Cardiac muscle cell (in vitro differentiated cells and primary cell): ENCODE measurements at regions not wholly inside any gene's neighbourhood (a gene's known extent, or its start where the extent isn't known, plus 50 kb on each side); places are given as distances from the start of the nearest gene placed in this dataset.
"Not testable (repeated sequence)": the region's sequence is repeated elsewhere in the genome, so short reads cannot be mapped to it uniquely, and the experiment has no call there.

Experiments
- DNase-seq, 2 donors: peaks; one replicate each; pipeline versions ENCODE4 v3.0.0 to v3.0.0-alpha.2; 2010 to 2017; ENCODE audit warnings: low read depth in 1 of 2, low spot score in 1 of 2
- H3K27ac ChIP-seq: fragments of 200-600 bp; sonication (generic); 2 replicates; pipeline ENCODE4 v1.5.1; 2016
- H3K27me3 ChIP-seq: fragments of 200-600 bp; sonication (generic); 2 replicates; pipeline ENCODE4 v1.6.0; 2016; ENCODE audit warnings: control low read depth
- H3K36me3 ChIP-seq: fragments of 200-600 bp; sonication (generic); 2 replicates; pipeline ENCODE4 v1.5.1; 2016; ENCODE audit warnings: control low read depth
- H3K4me1 ChIP-seq: fragments of 200-600 bp; sonication (generic); 2 replicates; pipeline ENCODE4 v1.8.1; 2017; ENCODE audit warnings: low read depth, mild to moderate bottlenecking, mixed run types
- H3K4me3 ChIP-seq: fragments of 200-600 bp; sonication (generic); 2 replicates; pipeline ENCODE4 v1.5.1; 2016; ENCODE audit warnings: mild to moderate bottlenecking
- H3K9me3 ChIP-seq: fragments of 200-600 bp; sonication (generic); 2 replicates; pipeline ENCODE4 v1.5.1; 2017; ENCODE audit warnings: low read depth, mild to moderate bottlenecking, control low read depth
- TF ChIP-seq, protein P1 (sequence below): IDR thresholded peaks from 2 replicates; pipeline ENCODE4 v1.5.1; 2012; ENCODE audit warnings: low read depth, mild to moderate bottlenecking, low read length

DNA sequence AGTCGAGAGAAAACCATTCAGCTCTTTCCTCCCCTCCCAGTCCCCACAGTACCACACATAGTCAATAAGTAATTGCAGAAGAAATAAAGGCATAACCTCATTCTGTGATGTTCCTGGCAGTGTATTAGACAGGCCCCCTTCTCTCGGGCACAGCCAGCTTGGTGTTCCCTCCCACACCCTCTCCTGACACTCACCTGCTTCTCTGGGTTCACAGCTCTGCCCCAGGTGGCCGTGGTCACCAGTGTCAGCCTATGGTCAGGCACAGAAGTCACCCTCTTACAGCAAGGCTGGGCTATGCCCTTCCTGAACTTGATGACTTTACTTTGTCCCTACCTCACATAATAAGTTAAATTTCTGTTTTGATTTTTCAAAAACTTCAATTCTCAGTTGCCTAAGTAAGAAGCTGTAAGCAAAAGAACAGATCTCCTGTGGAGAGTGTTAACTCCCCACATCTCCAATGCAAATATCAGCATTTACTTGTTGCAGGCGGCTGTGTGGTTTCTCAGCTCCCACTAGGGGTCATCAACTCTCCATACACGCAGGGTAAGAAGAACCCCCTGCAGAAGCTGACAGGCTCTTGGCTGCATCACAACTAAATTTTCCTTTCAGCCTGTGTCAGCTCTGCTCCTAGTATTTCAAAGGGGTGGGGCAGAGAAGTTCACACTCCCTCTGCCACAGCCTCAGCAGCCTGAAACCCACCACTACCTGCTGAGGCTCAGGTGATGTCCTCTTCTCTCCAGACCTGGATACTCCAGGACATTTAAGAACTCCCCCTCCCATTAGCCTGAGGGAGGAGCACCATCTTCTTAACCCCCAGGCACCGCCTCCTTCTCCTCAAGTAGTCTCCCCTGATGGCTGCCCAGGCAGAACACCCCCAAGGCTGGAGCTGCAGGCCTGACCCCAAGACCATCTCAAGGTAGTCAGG is 172.9 kb upstream of the ETV3 start:
- not testable (repeated sequence) for H3K9me3 ChIP-seq, H3K4me3 ChIP-seq, H3K27me3 ChIP-seq, H3K27ac ChIP-seq, H3K36me3 ChIP-seq, H3K4me1 ChIP-seq
- DNase-seq: peak; percentile 70 to 76
- TF ChIP-seq, protein P1, sequence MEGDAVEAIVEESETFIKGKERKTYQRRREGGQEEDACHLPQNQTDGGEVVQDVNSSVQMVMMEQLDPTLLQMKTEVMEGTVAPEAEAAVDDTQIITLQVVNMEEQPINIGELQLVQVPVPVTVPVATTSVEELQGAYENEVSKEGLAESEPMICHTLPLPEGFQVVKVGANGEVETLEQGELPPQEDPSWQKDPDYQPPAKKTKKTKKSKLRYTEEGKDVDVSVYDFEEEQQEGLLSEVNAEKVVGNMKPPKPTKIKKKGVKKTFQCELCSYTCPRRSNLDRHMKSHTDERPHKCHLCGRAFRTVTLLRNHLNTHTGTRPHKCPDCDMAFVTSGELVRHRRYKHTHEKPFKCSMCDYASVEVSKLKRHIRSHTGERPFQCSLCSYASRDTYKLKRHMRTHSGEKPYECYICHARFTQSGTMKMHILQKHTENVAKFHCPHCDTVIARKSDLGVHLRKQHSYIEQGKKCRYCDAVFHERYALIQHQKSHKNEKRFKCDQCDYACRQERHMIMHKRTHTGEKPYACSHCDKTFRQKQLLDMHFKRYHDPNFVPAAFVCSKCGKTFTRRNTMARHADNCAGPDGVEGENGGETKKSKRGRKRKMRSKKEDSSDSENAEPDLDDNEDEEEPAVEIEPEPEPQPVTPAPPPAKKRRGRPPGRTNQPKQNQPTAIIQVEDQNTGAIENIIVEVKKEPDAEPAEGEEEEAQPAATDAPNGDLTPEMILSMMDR: peak; percentile 39

DNA sequence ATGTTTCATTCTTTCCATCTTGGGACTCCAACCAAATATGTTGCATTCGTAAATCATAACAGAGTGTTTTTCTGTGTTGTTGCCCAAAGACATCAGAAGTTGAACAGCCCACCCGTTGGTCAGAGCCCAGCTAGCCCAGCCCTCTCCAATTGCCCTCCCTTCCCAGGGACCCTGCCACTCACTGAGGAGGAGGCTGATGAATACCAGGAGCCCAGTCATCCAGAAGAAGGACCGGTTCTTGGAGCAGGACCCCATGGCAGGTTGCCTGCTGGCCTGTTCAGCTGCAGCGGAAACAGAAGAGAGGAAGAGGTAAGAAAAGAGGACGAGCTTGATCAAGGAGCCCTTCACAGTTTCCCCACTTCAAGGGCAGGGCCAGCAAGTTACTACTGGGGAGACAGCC is 172.2 kb upstream of the ETV3 start:
- no peaks in the 10 kb centered on the region for H3K9me3 ChIP-seq
- TF ChIP-seq, protein P1: no peak
- no peak overlapping the region for H3K27ac ChIP-seq
- H3K4me3 ChIP-seq: no peak overlapping the region
- no peaks in the 10 kb centered on the region for H3K27me3 ChIP-seq
- no peak for DNase-seq
- H3K36me3 ChIP-seq: no peaks in the 10 kb centered on the region
- no peaks in the 10 kb centered on the region for H3K4me1 ChIP-seq

DNA sequence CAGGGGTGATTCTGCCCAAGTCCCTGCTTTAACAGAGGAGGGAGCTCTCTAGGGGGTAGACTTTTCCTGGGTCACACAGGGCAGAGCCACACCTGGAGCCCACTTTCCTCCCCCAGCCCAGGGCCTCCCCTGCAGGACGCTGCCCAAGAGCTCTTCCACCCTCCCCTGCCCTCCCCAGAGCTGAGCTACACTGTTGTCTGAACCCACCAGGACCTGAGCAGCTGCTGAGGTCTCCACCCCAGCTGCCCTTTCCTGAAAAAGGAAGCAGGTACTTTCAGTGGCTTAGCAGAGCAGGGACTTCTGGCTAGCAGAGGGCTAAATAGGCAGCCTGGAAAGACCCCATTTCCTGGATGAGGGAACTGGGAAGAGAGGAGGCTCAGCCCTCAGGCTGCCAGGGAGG is 169.3 kb upstream of the ETV3 start:
- TF ChIP-seq, protein P1: no peak
- no peaks in the 10 kb centered on the region for H3K9me3 ChIP-seq
- no peak overlapping the region for H3K4me3 ChIP-seq
- no peak overlapping the region for H3K27ac ChIP-seq
- H3K27me3 ChIP-seq: no peaks in the 10 kb centered on the region
- H3K36me3 ChIP-seq: no peaks in the 10 kb centered on the region
- no peaks in the 10 kb centered on the region for H3K4me1 ChIP-seq
- no peak for DNase-seq

DNA sequence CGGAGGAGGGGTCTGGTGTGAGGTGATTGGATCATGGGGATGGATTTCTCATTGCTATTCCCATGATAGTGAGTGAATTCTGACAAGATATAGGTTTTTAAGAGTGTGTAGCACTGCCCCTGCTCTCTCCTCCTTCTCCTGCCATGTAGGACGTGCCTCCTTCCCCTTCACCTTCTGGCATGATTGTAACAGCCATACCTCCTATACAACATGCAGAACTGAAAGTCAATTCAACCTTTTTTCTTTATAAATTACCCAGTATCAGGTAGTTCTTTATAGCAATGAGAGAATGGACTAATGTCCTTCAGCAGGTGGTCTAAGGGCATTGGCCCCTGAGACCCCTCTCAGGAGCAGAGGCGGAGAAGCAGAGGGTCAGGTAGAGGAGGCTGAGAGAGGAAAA is 168.7 kb upstream of the ETV3 start:
- H3K4me3 ChIP-seq: no peak overlapping the region
- no peak for DNase-seq
- no peaks in the 10 kb centered on the region for H3K36me3 ChIP-seq
- TF ChIP-seq, protein P1: no peak
- H3K4me1 ChIP-seq: no peaks in the 10 kb centered on the region
- H3K27ac ChIP-seq: no peak overlapping the region
- no peaks in the 10 kb centered on the region for H3K27me3 ChIP-seq
- no peaks in the 10 kb centered on the region for H3K9me3 ChIP-seq

DNA sequence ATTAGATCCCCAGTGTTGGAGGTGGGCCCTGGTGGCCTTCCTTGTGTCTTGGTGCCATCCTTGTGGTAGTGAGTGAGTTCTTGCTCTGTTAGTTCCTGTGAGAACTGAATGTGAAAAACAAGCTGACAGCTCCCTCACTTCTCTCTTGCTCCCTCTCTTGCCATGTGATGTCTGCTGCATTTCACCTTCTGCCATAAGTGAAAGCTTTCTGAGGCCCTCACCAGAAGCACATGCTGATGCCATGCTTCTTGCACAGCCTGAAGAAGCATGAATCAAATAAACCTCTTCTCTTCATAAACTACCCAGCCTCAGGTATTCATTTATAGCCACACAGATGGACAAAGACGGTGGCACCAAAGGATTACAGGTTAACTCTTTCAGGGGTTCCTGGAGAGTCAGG is 166.1 kb upstream of the ETV3 start:
- TF ChIP-seq, protein P1: no peak
- H3K9me3 ChIP-seq: no peaks in the 10 kb centered on the region
- H3K27me3 ChIP-seq: no peaks in the 10 kb centered on the region
- no peaks in the 10 kb centered on the region for H3K4me1 ChIP-seq
- no peak overlapping the region for H3K4me3 ChIP-seq
- no peak overlapping the region for H3K27ac ChIP-seq
- H3K36me3 ChIP-seq: no peaks in the 10 kb centered on the region
- DNase-seq: no peak
